HUES64 (cell line): ENCODE measurements at regions not wholly inside any gene's neighbourhood (a gene's known extent, or its start where the extent isn't known, plus 50 kb on each side); places are given as distances from the start of the nearest gene placed in this dataset.

Experiments used
- H3K27ac ChIP-seq: 2 replicates; pipeline ENCODE4 v1.7.0; 2013; ENCODE audit warnings: low read depth, low read length, inconsistent platforms
- H3K27me3 ChIP-seq: 2 replicates; pipeline ENCODE4 v1.6.1; 2013; ENCODE audit warnings: mild to moderate bottlenecking, low read length; ENCODE audit not compliant: insufficient read depth
- H3K36me3 ChIP-seq: 2 replicates; pipeline ENCODE4 v1.6.1; 2013; ENCODE audit warnings: mild to moderate bottlenecking, low read length; ENCODE audit not compliant: insufficient read depth
- H3K4me1 ChIP-seq: 2 replicates; pipeline ENCODE4 v1.6.1; 2013; ENCODE audit warnings: mild to moderate bottlenecking, low read length, moderate library complexity; ENCODE audit not compliant: insufficient read depth
- H3K4me3 ChIP-seq: 2 replicates; pipeline ENCODE4 v1.5.1; 2013; ENCODE audit warnings: mild to moderate bottlenecking, low read length, moderate library complexity
- H3K9ac ChIP-seq: 2 replicates; pipeline ENCODE4 v1.6.1; 2013; ENCODE audit warnings: mild to moderate bottlenecking, low read depth, low read length
- H3K9me3 ChIP-seq: 2 replicates; pipeline ENCODE4 v1.6.1; 2013; ENCODE audit warnings: low read depth, low read length; ENCODE audit not compliant: insufficient read depth
- WGBS: fragments of 150-250, 120-280 bp; methylation state at CpG from one replicate; pipeline ENCODE4 v1.1.7; 2013; ENCODE audit warnings: missing lambda C conversion rate; 5-methylcytosine and 5-hydroxymethylcytosine counted together

DNA sequence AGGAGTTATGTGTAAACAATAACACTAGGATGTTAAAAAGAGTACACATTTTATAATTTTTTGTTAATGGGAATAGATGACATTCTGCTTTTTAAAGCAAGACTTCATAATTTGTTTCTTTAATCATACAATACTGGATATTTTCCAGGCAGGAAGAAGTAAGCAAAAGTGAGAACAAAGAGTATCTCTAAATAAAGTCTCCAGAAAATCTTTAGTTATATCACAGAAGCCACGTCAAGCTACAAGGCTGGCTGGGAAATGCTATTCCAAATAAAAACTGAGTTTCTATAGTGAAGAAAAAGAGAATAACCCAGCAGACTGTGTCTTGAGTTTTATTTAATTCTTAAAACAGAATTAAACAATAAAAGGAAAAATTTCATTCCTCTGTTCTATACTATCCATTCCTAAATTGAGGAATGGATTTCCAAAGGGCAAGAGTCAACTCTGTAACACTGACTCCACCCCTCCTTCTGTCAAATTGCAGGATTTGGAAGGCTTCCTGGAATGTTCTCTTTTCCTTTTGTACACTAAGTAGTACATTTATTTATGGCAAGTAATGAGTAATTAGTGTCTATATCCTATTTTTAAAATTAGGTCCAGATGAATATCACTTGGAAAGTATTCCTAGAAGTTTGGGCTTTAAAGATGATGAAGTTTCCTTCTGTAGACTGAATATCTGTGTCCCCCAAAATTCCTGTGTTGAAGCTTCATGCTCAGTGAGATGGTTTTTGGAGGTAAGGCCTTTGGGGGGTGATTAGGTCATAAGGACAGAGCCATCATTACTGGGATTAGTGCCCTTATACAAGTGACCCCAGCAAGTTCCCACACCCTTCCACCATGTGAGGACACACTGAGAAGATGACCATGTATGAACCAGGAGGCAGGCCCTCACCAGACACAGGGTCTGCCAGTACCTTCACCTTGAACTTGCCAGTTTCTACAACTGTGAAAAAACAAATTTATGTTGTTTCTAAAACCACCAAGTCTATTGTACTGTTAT is 290.9 kb downstream of the CRPPA start:
- Histone ChIP-seq H3K36me3 (no peaks in the 10 kb centered on the region), H3K4me1 (no peaks in the 10 kb centered on the region), H3K27me3 (no peaks in the 10 kb centered on the region), H3K9ac (no peak overlapping the region), H3K9me3 (peaks cover 10% of the 10 kb centered on the region; the same call in 1 of the 2 replicates), H3K4me3 (no peak overlapping the region), H3K27ac (no peak overlapping the region)
- WGBS: 100% methylated on average over 1 of the region's 1 CpG

DNA sequence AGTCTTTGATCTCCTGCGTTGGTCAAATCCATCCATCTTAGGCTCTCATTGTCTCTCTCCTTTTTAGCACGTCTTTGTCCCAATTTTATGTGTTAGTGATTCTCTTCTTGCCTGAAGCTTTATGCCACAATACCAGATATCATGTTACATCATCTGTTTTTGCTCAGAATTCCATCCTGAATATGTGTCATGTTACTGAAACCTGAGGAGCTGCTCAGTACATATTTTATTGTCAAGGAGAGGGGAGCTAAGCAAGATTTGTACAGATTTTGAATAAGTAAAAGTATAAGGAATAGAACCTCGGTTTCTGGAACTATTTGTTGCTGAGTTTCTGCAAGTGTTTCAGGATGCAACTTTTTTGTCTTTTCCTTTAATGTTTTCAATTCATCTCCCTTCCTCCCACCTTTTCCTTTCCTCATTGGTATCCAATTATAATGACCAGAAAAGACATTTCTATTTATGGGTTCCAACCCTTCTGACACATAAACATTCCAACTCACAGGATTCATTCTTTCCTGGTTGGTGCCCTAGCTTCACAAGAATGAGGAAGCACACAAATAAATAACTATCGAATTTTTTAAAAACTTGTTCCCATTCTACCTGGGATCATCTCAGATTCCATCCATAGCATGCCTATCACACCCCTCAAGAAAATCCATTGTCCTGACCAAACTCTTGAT is 291.8 kb downstream of the CRPPA start:
- 85% methylated on average over 4 of the region's 4 CpGs for WGBS
- Histone ChIP-seq H3K4me1 (no peaks in the 10 kb centered on the region), H3K27me3 (no peaks in the 10 kb centered on the region), H3K9ac (no peak overlapping the region), H3K27ac (no peak overlapping the region), H3K4me3 (no peak overlapping the region), H3K36me3 (no peaks in the 10 kb centered on the region), H3K9me3 (peaks cover 10% of the 10 kb centered on the region; the same call in 1 of the 2 replicates)

DNA sequence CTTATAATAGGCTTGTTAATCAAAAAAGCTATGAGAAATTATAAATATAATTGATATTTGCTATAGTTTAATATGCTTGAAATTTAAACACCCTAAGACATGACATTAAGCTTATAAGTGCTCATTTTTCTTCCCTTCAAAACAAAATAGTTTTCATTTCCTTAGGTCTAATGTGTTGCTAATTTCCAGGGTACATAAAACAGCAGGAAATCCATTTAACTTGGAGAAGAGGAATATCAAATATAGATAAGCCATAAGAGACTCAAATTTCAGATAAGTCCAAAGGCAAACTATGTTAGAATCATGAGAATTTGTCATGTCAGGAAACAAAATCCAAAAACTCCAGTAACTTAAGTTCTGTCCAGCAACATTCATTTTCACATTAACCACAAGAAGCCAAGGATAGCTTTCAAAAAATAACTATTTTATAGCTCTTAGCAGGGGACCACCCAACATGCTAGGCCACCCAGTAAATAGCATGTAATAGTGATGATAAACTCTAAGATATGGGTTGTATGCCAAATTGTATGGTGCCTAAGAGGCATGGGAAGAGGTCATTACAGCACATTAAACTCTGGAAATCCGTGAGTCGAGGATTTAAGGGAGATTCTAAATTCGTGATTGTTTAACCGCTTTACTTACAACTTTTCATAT is 298.1 kb downstream of the CRPPA start:
- WGBS: 100% methylated on average over 3 of the region's 4 CpGs
- H3K36me3 ChIP-seq: no peaks in the 10 kb centered on the region

DNA sequence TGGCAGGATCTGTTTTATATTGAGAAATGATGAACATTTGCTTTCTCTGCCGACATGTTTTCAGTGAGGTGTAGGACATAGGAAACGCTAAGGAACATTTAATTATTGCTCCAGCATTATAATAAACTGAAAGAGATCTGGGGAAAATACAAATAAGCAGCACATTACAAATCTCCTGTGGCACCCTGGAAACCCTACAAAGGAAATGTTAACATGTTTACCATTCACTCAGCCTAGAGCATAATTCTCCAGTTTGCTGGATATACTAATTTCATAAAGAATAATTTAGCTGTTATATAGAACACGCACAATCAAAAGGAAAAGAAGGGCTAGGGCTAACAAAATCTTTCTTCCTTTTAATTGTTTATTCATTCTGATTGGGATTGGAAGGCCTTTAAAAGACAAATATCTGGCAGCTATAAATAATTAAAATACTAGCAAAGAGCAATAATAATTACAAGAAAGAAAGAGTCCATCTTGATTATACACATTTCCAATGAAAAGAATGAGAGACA is 299.4 kb downstream of the CRPPA start:
- no peak overlapping the region for H3K9ac ChIP-seq
- WGBS: 88% methylated on average over 1 of the region's 3 CpGs

More for the DNA sequence above, 298.1 kb downstream of the CRPPA start:
- peaks cover 10% of the 10 kb centered on the region; the same call in 1 of the 2 replicates for H3K9me3 ChIP-seq
- H3K9ac ChIP-seq: no peak overlapping the region
- no peaks in the 10 kb centered on the region for H3K27me3 ChIP-seq
- H3K27ac ChIP-seq: no peak overlapping the region
- H3K4me3 ChIP-seq: no peak overlapping the region
- H3K4me1 ChIP-seq: no peaks in the 10 kb centered on the region

DNA sequence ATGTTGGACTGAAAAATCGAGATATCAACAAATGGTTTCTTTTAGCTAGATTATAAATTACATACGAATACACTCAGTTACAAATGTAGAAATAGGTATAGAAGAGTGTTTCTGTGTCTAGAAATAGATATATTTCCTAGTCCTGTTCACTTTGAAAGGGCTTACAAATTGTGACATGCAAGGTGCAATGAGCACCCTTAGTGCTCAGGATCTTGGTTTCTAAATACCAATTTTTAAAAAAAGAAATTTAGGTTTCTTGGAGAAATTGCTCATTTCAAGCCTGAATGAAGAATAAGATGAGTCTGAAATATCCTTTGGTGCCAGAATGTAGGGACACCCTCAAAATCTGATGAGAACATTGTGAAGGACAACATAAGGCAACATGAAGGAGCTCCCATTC is 306.0 kb downstream of the CRPPA start:
- WGBS: 94% methylated on average over 2 of the region's 2 CpGs

More for the DNA sequence above, 299.4 kb downstream of the CRPPA start:
- Histone ChIP-seq H3K27ac (no peak overlapping the region), H3K4me3 (no peak overlapping the region), H3K27me3 (no peaks in the 10 kb centered on the region), H3K9me3 (peaks cover 4% of the 10 kb centered on the region; the same call in 1 of the 2 replicates), H3K4me1 (no peaks in the 10 kb centered on the region), H3K36me3 (no peaks in the 10 kb centered on the region)

DNA sequence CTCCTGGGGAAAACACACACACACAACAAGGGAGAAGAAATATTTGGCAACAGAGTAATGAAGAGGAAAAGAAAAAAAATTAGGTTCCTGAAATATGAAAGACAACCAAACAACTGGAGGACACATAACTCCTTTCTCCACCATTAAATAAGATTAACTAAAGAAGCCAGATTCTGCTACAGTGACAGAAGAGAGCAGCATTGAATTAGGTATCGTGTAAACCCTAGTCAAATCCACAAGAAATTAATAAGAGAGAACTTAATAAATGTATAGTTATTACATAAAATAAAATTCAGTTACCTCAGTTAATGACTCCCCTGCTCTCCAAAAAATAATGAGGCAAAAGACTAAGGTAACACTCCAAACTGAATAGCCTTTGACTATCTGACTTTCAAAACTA is 306.7 kb downstream of the CRPPA start:
- Histone ChIP-seq H3K27ac (no peak overlapping the region), H3K4me3 (no peak overlapping the region), H3K27me3 (no peaks in the 10 kb centered on the region), H3K4me1 (no peaks in the 10 kb centered on the region), H3K9me3 (peaks cover 11% of the 10 kb centered on the region; the same call in 1 of the 2 replicates), H3K9ac (no peak overlapping the region), H3K36me3 (no peaks in the 10 kb centered on the region)
- WGBS: no CpG with 5 or more reads among the region's 1 CpG

More for the DNA sequence above, 306.0 kb downstream of the CRPPA start:
- Histone ChIP-seq H3K27ac (no peak overlapping the region), H3K9ac (no peak overlapping the region), H3K27me3 (no peaks in the 10 kb centered on the region), H3K36me3 (no peaks in the 10 kb centered on the region), H3K4me3 (no peak overlapping the region), H3K9me3 (peaks cover 5% of the 10 kb centered on the region; the same call in 1 of the 2 replicates), H3K4me1 (no peaks in the 10 kb centered on the region)

DNA sequence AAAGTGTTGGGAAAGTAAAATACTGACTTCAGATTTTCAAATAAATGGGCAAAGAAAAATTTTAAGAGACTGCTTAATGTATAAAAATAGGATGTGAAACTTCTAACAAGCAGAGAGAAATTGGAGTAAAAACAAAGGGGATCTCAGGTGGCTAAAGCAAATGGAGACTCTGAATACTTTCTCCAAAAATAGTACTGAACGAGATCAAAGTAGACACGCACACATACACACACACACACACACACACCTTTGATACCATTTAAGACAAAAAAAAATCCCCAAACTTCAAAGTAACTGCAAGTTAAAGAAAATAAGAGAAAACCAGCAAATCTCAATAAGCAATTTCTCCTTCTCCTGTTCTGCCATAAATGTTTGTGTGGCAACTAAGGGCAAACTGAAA is 307.3 kb downstream of the CRPPA start:
- Histone ChIP-seq H3K4me1 (no peaks in the 10 kb centered on the region), H3K9ac (no peak overlapping the region), H3K9me3 (peaks cover 17% of the 10 kb centered on the region; the same call in 1 of the 2 replicates), H3K36me3 (no peaks in the 10 kb centered on the region), H3K4me3 (no peak overlapping the region), H3K27ac (no peak overlapping the region), H3K27me3 (no peaks in the 10 kb centered on the region)
- 81% methylated on average over 2 of the region's 2 CpGs for WGBS

DNA sequence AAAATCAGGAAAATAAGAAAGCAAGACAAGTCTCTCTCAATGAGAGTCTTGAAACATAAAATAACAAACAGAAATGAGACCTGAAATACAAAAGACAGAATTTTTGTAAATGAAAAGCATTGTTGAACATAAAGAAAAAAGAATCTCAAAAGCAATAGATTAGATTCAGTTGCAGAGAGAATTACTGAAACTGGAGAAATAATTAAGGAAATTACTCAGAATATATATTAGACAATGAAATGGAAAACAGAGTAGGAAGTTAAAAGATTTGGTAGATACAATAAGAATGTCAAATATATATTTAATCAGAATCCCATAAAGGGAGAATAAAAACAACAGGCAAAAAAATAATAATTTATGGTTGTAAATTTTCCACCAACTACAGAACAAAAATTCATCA is 308.3 kb downstream of the CRPPA start:
- peaks cover 22% of the 10 kb centered on the region for H3K9me3 ChIP-seq
- H3K9ac ChIP-seq: no peak overlapping the region
- H3K27ac ChIP-seq: no peak overlapping the region
- H3K4me1 ChIP-seq: no peaks in the 10 kb centered on the region
- H3K36me3 ChIP-seq: no peaks in the 10 kb centered on the region
- H3K4me3 ChIP-seq: no peak overlapping the region
- no peaks in the 10 kb centered on the region for H3K27me3 ChIP-seq

DNA sequence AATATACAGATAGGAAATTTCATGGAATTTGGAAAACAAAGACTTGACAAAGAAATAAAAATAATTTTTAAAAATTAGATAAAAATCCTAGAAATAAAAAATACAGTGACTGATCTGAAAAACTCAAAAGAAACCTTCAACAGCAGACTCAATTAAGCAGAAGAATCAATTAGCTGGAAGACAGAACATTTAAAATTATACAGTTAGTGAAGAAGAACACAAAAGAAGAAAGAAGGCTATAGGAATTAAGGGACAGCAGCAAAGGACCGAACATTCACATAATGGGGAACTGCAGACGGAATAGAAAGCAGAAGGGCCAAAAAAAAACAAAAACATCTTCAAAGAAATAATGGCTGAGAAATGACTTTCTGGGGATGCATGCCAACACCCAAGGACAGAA is 314.5 kb downstream of the CRPPA start:
- no peaks in the 10 kb centered on the region; the same call in 1 of the 2 replicates for H3K36me3 ChIP-seq
- no peak overlapping the region for H3K9ac ChIP-seq
- H3K9me3 ChIP-seq: peaks cover 37% of the 10 kb centered on the region
- no peaks in the 10 kb centered on the region for H3K4me1 ChIP-seq
- no peak overlapping the region for H3K27ac ChIP-seq
- no peaks in the 10 kb centered on the region for H3K27me3 ChIP-seq
- no peak overlapping the region for H3K4me3 ChIP-seq
- 86% methylated on average over 2 of the region's 2 CpGs for WGBS

DNA sequence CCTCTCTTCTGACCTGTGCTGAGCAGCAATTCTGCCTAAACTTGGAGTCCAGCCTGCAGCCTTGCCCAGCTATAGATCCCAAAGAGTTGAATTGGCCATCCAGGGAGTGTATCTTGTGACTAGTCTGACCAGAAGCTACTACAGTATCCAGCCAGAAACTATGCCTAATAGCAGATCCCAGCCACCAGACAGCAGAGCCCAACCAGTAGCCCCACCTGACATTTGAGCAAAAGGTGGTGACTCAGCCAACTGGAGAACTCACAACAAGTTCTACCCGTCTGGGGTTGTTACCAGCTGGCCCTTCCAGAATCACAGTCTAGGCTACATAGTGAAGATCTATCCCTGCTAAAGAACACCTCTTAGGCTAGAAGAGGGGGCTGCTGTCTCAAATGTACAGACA is 315.0 kb downstream of the CRPPA start:
- 100% methylated on average over 1 of the region's 1 CpG for WGBS
- H3K27me3 ChIP-seq: no peaks in the 10 kb centered on the region
- no peaks in the 10 kb centered on the region; the same call in 1 of the 2 replicates for H3K36me3 ChIP-seq
- H3K4me1 ChIP-seq: no peaks in the 10 kb centered on the region
- no peak overlapping the region for H3K27ac ChIP-seq
- no peak overlapping the region for H3K4me3 ChIP-seq
- H3K9me3 ChIP-seq: peaks cover 37% of the 10 kb centered on the region
- no peak overlapping the region for H3K9ac ChIP-seq
